Neuronal stem cell (in vitro differentiated cells): ENCODE measurements at regions not wholly inside any gene's neighbourhood (a gene's known extent, or its start where the extent isn't known, plus 50 kb on each side); places are given as distances from the start of the nearest gene placed in this dataset.
A peak's percentile ranks its signal among the peaks of the same experiment; 100 is the strongest.

Source experiments
- DNase-seq: peaks from one replicate; pipeline ENCODE4 v3.0.0-alpha.2; 2013; ENCODE audit warnings: low spot score
- H2AFZ ChIP-seq: one replicate; pipeline ENCODE4 v1.6.1; 2013; ENCODE audit warnings: mild to moderate bottlenecking, low read length, inconsistent platforms
- H2AK5ac ChIP-seq: 2 replicates; pipeline ENCODE4 v1.6.1; 2013; ENCODE audit warnings: low read depth, mild to moderate bottlenecking, inconsistent platforms, low read length, moderate library complexity, mixed read lengths
- H2BK120ac ChIP-seq: 2 replicates; pipeline ENCODE4 v1.6.1; 2013; ENCODE audit warnings: low read depth, mild to moderate bottlenecking, inconsistent platforms, low read length, moderate library complexity, mixed read lengths
- H2BK12ac ChIP-seq: one replicate; pipeline ENCODE4 v1.6.1; 2013; ENCODE audit warnings: low read length, inconsistent platforms
- H2BK15ac ChIP-seq: 2 replicates; pipeline ENCODE4 v1.6.1; 2013; ENCODE audit warnings: mild to moderate bottlenecking, low read length, inconsistent platforms, mixed read lengths
- H2BK5ac ChIP-seq: one replicate; pipeline ENCODE4 v1.6.1; 2013; ENCODE audit warnings: inconsistent platforms, mild to moderate bottlenecking, low read length, moderate library complexity
- H3K14ac ChIP-seq: one replicate; pipeline ENCODE4 v1.6.1; 2013; ENCODE audit warnings: low read length, inconsistent platforms
- H3K18ac ChIP-seq: 2 replicates; pipeline ENCODE4 v1.6.1; 2013; ENCODE audit warnings: low read length, inconsistent platforms
- H3K23ac ChIP-seq: 2 replicates; pipeline ENCODE4 v1.6.1; 2013; ENCODE audit warnings: low read depth, mild to moderate bottlenecking, mixed read lengths, low read length, inconsistent platforms; ENCODE audit not compliant: poor library complexity
- H3K27ac ChIP-seq: replicated peaks from 3 replicates; pipeline ENCODE4 v1.5.1; 2013; ENCODE audit warnings: low read length, inconsistent platforms
- H3K27me3 ChIP-seq, 3 experiments: 2 replicates each; pipeline ENCODE4 v1.6.1; 2013; ENCODE audit warnings: low read length in 3 of 3, mild to moderate bottlenecking in 2 of 3, inconsistent platforms in 1 of 3, low read depth in 1 of 3, mixed read lengths in 1 of 3, moderate library complexity in 1 of 3; ENCODE audit not compliant: control insufficient read depth in 3 of 3, insufficient read depth in 3 of 3
- H3K36me3 ChIP-seq, 2 donors: replicated peaks in 1 of 2; 2 replicates each; pipeline ENCODE4 v1.6.1; 2013; ENCODE audit warnings: low read length in 2 of 2; ENCODE audit not compliant: control insufficient read depth in 2 of 2, insufficient read depth in 2 of 2
- H3K4ac ChIP-seq: 2 replicates; pipeline ENCODE4 v1.6.1; 2013; ENCODE audit warnings: inconsistent platforms, mild to moderate bottlenecking, low read length, moderate library complexity
- H3K4me1 ChIP-seq, 2 donors: 1 replicate in 1 of 2; 2 replicates in 1 of 2; pipeline ENCODE4 v1.6.1; 2013; ENCODE audit warnings: low read length in 2 of 2, low read depth in 1 of 2; ENCODE audit not compliant: control insufficient read depth in 2 of 2, insufficient read depth in 1 of 2
- H3K4me2 ChIP-seq: one replicate; pipeline ENCODE4 v1.6.1; 2013; ENCODE audit warnings: mild to moderate bottlenecking, low read length, inconsistent platforms; ENCODE audit not compliant: insufficient read depth, poor library complexity, severe bottlenecking
- H3K4me3 ChIP-seq, 2 donors: 2 replicates each; pipeline ENCODE4 v1.5.1; 2013; ENCODE audit warnings: low read length in 2 of 2, mild to moderate bottlenecking in 2 of 2, inconsistent platforms in 1 of 2, moderate library complexity in 1 of 2
- H3K79me1 ChIP-seq: one replicate; pipeline ENCODE4 v1.6.1; 2013; ENCODE audit warnings: low read depth, mild to moderate bottlenecking, inconsistent platforms, low read length, moderate library complexity
- H3K9ac ChIP-seq: one replicate; pipeline ENCODE4 v1.6.1; 2013; ENCODE audit warnings: mild to moderate bottlenecking, low read depth, low read length, inconsistent platforms; ENCODE audit not compliant: poor library complexity
- H3K9me3 ChIP-seq, 2 donors: replicated peaks in 1 of 2; 2 replicates each; pipeline versions ENCODE3 to v1.6.1; 2013; ENCODE audit warnings: low read length in 2 of 2, mild to moderate bottlenecking in 2 of 2, inconsistent platforms in 1 of 2, low read depth in 1 of 2, mixed read lengths in 1 of 2, moderate library complexity in 1 of 2; ENCODE audit not compliant: control insufficient read depth in 2 of 2, insufficient read depth in 1 of 2
- H4K8ac ChIP-seq: one replicate; pipeline ENCODE4 v1.6.1; 2013; ENCODE audit warnings: low read depth, mild to moderate bottlenecking, inconsistent platforms, low read length, moderate library complexity
- H4K91ac ChIP-seq: one replicate; pipeline ENCODE4 v1.6.1; 2013; ENCODE audit warnings: low read length, low read depth, mild to moderate bottlenecking, inconsistent platforms; ENCODE audit not compliant: poor library complexity
- WGBS, 2 donors: extraction: QIAGEN DNeasy Blood & Tissue Kit; methylation state at CpG; one replicate each; pipeline ENCODE4 v1.1.7; 2013; ENCODE audit warnings: missing lambda C conversion rate in 2 of 2, mixed read lengths in 1 of 2; ENCODE audit not compliant: insufficient read length in 2 of 2, insufficient replicate concordance in 1 of 2; ENCODE audit errors: extremely low coverage in 2 of 2; 5-methylcytosine and 5-hydroxymethylcytosine counted together

DNA sequence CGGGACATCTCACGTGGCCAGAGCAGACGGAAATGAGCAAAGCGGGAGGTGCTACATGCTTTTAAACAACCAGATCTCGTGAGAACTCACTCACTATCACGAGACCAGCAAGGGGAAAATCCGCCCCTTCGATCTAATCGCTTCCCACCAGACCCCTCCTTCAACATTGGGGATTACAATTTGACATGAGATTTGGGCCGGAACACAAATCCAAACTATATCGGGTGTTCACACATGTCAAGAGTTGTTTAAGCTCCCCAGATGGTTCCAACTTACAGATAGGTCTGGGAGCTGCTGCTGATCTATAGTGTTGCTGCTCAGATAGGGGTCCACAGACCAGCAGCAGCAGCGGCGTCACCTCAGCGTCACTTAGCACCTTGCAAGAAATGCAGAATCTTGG is 194.9 kb downstream of the GPAM start:
- Histone ChIP-seq H3K27me3 (peaks cover 0 to 3% (median 0%) of the 10 kb centered on the region in 3 experiments), H3K4me1 (no peaks in the 10 kb centered on the region), H4K8ac (no peak overlapping the region), H2BK15ac (no peak overlapping the region), H3K79me1 (no peaks in the 10 kb centered on the region), H3K9ac (no peak overlapping the region), H3K4me3 (no peak overlapping the region), H4K91ac (no peak overlapping the region), H3K23ac (no peak overlapping the region), H2AFZ (no peak overlapping the region), H2BK120ac (no peak overlapping the region), H3K27ac (no peak overlapping the region), H3K4ac (no peak overlapping the region), H2AK5ac (no peak overlapping the region), H3K9me3 (no peaks in the 10 kb centered on the region), H3K36me3 (no peaks in the 10 kb centered on the region), H3K18ac (no peak overlapping the region), H2BK5ac (no peak overlapping the region), H3K14ac (no peak overlapping the region), H2BK12ac (no peak overlapping the region), H3K4me2 (no peak overlapping the region)
- DNase-seq, result no peak
- WGBS, 2 donors, result no CpG with 5 or more reads among the region's 14 CpGs

- Histone ChIP-seq H3K23ac (no peak overlapping the region), H2AK5ac (no peak overlapping the region), H3K79me1 (no peaks in the 10 kb centered on the region), H2BK15ac (no peak overlapping the region), H3K18ac (no peak overlapping the region), H3K4me3 (peak overlapping the region in 1 of 2 donors; percentile 15), H3K9me3 (no peaks in the 10 kb centered on the region), H3K4ac (no peak overlapping the region), H4K91ac (no peak overlapping the region), H2BK5ac (no peak overlapping the region), H4K8ac (no peak overlapping the region), H3K27ac (no peak overlapping the region), H3K14ac (no peak overlapping the region), H3K4me2 (no peak overlapping the region), H3K36me3 (no peaks in the 10 kb centered on the region), H3K9ac (peak overlapping the region; percentile 68), H2AFZ (no peak overlapping the region), H3K27me3 (peaks cover 0 to 3% (median 0%) of the 10 kb centered on the region in 3 experiments), H3K4me1 (no peaks in the 10 kb centered on the region), H2BK12ac (no peak overlapping the region), H2BK120ac (no peak overlapping the region)
- WGBS, 2 donors, result no CpG with 5 or more reads among the region's 21 CpGs
- DNase-seq, result no peak
Observed at GRCh38 chr10:111989136-111989911, 194.2 kb downstream of the GPAM start.

GRCh38 chr10:111990734-111991133 is 192.8 kb downstream of the GPAM start:
- Histone ChIP-seq H4K8ac (no peak overlapping the region), H3K18ac (no peak overlapping the region), H3K4ac (no peak overlapping the region), H3K4me1 (no peaks in the 10 kb centered on the region), H2BK12ac (no peak overlapping the region), H3K9me3 (no peaks in the 10 kb centered on the region), H2BK120ac (no peak overlapping the region), H3K4me3 (no peak overlapping the region), H4K91ac (no peak overlapping the region), H3K79me1 (no peaks in the 10 kb centered on the region), H3K23ac (no peak overlapping the region), H2AK5ac (no peak overlapping the region), H3K9ac (no peak overlapping the region), H3K27ac (no peak overlapping the region), H3K27me3 (peaks cover 0 to 3% (median 0%) of the 10 kb centered on the region in 3 experiments), H2AFZ (no peak overlapping the region), H3K36me3 (no peaks in the 10 kb centered on the region), H3K14ac (no peak overlapping the region), H3K4me2 (no peak overlapping the region), H2BK15ac (no peak overlapping the region), H2BK5ac (no peak overlapping the region)
- no CpG with 5 or more reads among the region's 3 CpGs for WGBS, 2 donors
- DNase-seq, result no peak

GRCh38 chr10:111993321-111993720 is 190.2 kb downstream of the GPAM start:
- no peak for DNase-seq
- H3K4me2 ChIP-seq, result no peak overlapping the region
- H3K9me3 ChIP-seq, result no peaks in the 10 kb centered on the region
- no peaks in the 10 kb centered on the region for H3K79me1 ChIP-seq
- H3K27ac ChIP-seq, result no peak overlapping the region
- no peak overlapping the region for H3K23ac ChIP-seq
- H2BK120ac ChIP-seq, result no peak overlapping the region
- no peak overlapping the region for H2AFZ ChIP-seq
- no peak overlapping the region for H4K91ac ChIP-seq
- H2BK15ac ChIP-seq, result no peak overlapping the region
- H3K14ac ChIP-seq, result no peak overlapping the region
- no peak overlapping the region for H3K4me3 ChIP-seq
- no peak overlapping the region for H2BK12ac ChIP-seq
- H2BK5ac ChIP-seq, result no peak overlapping the region
- WGBS, 2 donors, result no CpG with 5 or more reads among the region's 1 CpG
- peaks cover 0 to 3% (median 0%) of the 10 kb centered on the region in 3 experiments for H3K27me3 ChIP-seq
- no peak overlapping the region for H3K9ac ChIP-seq
- no peaks in the 10 kb centered on the region for H3K36me3 ChIP-seq
- no peak overlapping the region for H4K8ac ChIP-seq
- H3K4ac ChIP-seq, result no peak overlapping the region
- no peak overlapping the region for H2AK5ac ChIP-seq
- H3K4me1 ChIP-seq, result no peaks in the 10 kb centered on the region
- H3K18ac ChIP-seq, result no peak overlapping the region
